Upper lobe of left lung (tissue), 4 donors: ENCODE measurements at regions not wholly inside any gene's neighbourhood (a gene's known extent, or its start where the extent isn't known, plus 50 kb on each side); places are given as distances from the start of the nearest gene placed in this dataset.

Experiments
- CTCF ChIP-seq, 6 experiments: fragments of 450-650 bp in 4 of 6; fragments of 200-600 bp in 2 of 6; sonication (generic) in 2 of 6; IDR thresholded peaks; one replicate each; pipeline ENCODE4 v1.5.1; 2016 to 2019; ENCODE audit warnings: antibody characterized with exemption in 6 of 6
- POLR2A ChIP-seq, 4 donors: fragments of 450-650 bp; IDR thresholded peaks; one replicate each; pipeline ENCODE4 v1.5.1; 2016 to 2017; ENCODE audit warnings: antibody characterized with exemption in 4 of 4, mild to moderate bottlenecking in 2 of 4
- POLR2AphosphoS5 ChIP-seq, 2 donors: sonication (generic); formaldehyde crosslinking; IDR thresholded peaks; one replicate each; pipeline ENCODE4 v1.5.1; 2017; ENCODE audit warnings: antibody characterized with exemption in 2 of 2

DNA sequence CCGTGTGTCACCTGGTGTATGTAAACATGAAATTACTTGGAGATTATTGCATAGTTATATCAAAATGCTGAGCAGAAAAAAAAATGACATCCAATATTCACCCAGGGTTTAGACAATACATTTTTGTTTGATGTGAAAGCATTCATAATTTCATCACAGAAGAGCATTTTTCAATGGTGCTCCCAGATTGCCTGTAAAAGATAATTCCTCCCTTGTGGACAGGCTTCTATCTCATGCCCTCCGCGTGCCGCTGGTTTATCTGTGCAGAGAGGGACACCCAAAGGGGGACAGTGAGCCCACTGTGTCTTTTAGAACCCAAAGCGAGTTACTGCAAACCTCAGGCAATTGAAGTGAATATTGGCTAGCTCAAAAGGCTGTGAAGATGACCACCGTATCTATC, 126.2 kb upstream of the KLF6 start:
- no peak for TF ChIP-seq CTCF (IDR thresholded peaks at IDR 0.05)
- TF ChIP-seq POLR2A (IDR thresholded peaks at IDR 0.05), result no peak
- no peak for TF ChIP-seq POLR2AphosphoS5 (IDR thresholded peaks at IDR 0.05)
